ENCODE measurements at regions not wholly inside any gene's neighbourhood (a gene's known extent, or its start where the extent isn't known, plus 50 kb on each side); places are given as distances from the start of the nearest gene placed in this dataset.

DNA sequence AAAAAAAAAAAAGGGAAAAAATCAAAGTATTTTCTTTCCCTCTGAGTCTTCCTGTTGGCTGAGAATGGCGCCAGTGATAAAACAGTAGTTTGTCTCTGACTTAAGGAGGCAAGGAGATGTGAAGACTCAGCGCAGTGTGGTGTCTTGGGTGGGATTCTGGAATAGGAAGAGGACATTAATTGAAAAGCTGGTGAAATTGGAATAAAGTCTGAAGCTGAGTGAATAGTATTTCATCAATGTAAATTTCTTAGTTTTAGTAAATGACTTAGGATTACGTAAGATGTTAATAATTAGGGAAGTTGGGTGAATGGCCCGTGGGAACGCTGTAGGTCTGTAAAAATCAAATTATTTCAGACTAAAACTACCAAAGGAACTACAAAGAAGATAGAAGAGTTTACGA is 122.8 kb upstream of the ZNF217 start:
- no peak for DNase-seq (ENCODE audit: low spot score)
- TF ChIP-seq, protein P1, sequence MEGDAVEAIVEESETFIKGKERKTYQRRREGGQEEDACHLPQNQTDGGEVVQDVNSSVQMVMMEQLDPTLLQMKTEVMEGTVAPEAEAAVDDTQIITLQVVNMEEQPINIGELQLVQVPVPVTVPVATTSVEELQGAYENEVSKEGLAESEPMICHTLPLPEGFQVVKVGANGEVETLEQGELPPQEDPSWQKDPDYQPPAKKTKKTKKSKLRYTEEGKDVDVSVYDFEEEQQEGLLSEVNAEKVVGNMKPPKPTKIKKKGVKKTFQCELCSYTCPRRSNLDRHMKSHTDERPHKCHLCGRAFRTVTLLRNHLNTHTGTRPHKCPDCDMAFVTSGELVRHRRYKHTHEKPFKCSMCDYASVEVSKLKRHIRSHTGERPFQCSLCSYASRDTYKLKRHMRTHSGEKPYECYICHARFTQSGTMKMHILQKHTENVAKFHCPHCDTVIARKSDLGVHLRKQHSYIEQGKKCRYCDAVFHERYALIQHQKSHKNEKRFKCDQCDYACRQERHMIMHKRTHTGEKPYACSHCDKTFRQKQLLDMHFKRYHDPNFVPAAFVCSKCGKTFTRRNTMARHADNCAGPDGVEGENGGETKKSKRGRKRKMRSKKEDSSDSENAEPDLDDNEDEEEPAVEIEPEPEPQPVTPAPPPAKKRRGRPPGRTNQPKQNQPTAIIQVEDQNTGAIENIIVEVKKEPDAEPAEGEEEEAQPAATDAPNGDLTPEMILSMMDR (conservative IDR thresholded peaks at IDR 0.05; ENCODE audit: low read depth) = no peak
- POLR2A ChIA-PET (ENCODE audit: low non-redundant PET) = no interaction called here
- H3K27ac ChIP-seq = no peak overlapping the region
- CTCF ChIA-PET = interaction anchor here (0.6 kb wide), 1 partner anchor 92 kb away, joined by 4 read pairs; no protein-coding TSS in a partner anchor

DNA sequence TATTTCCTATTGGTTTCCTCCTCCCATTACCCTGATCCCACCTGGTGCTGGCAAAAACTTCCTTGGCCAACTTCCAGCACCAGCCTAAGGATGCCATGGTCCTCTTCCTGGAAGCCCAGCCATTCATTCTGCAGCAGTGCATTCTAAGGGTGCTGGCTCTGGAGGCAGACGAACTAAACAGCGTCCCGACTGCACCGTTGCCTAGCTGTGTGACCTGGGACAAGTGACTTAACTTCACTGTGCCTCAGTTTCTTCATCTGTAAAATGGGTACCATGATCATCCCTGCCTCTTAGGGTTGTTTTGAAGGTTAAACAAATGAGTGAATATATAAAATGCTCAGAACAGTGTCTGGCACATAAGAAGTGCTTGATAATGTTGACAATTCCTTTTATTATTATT is 120.9 kb upstream of the ZNF217 start:
- CTCF ChIA-PET = interaction anchor here (0.7 kb wide), 1 partner anchor 153 kb away, joined by 3 read pairs; no protein-coding TSS in a partner anchor

DNA sequence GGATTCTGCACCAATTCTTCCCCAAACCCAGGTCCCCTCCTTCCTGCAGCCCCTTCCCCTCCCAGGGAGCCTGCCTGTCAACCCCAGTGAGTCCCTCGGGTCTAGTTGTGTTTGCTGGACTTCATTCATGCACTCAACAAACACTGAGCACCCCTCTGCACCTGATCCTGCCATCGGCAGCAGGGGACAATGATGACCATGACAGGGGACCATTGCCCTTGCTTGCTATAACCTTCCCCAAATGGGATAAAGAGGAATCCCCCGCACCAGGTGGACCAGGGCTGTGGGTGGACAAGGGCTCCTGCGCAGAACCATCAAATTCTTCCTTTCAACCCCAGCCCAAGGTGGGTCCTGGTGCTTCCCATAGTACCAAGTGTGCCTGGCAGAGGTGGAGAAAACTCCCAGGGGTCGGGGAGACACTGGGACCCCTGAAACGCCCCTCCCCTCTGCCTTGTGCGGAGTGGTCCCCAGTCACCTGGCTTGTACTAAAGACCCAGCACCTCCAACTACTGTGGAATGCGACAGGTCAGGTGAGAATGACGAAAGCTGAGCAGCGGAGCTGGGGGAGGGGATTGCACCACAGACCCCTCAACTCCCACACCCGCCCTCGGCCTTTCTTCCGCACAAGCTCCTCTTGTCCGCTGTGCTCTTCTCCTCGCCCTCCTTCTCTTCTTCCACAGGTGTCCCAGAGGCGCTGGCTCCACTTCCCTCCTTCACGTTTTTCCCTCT is 119.9 kb upstream of the ZNF217 start:
- DNase-seq (ENCODE audit: low spot score) = no peak
- POLR2A ChIA-PET (ENCODE audit: low non-redundant PET) = no interaction called here
- CTCF ChIA-PET = no interaction called here
- TF ChIP-seq, protein P1 (conservative IDR thresholded peaks at IDR 0.05; ENCODE audit: low read depth) = no peak
- no peak overlapping the region for H3K27ac ChIP-seq

More for the DNA sequence above, 120.9 kb upstream of the ZNF217 start:
- TF ChIP-seq, protein P1 (conservative IDR thresholded peaks at IDR 0.05; ENCODE audit: low read depth) = no peak
- no peak for DNase-seq (ENCODE audit: low spot score)
- POLR2A ChIA-PET (ENCODE audit: low non-redundant PET) = no interaction called here
- H3K27ac ChIP-seq = no peak overlapping the region

DNA sequence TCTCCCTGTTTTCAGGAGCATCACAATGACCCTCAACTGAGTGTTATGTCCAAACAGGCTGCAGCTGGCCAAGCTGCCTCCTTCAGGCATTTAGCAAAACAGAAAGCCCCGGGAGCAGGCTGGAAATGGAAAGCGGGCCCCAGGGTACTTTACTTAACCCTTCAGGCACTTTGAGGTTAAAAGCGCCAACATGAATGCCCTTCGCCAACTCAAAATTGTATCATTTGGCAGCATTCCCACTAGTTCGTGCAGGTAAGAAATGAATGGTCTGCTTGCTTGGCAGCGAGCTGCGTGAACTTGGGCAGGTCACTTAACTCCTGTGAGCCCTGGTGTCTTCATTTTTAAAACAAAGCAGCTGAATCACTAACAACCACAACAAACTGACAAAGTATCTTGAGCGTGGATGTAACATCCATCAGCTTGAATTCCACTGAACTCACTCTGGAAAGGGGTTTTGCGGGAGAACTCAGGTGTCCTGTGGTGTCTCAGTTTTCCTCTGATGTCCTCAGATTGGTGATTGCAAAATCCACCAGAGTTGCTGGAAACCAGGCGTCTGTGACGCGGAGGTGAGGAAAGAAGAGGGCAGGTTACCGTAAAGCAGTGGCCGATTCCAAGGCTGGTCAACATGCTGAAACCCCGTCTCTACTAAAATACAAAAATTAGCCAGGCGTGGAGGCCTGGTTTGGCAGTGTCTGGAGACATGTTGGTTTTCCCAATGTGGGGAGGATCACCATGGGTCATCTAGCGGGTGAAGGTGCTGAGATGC is 118.8 kb upstream of the ZNF217 start:
- DNase-seq (ENCODE audit: low spot score) = no peak
- ChIA-PET CTCF (interaction anchor here (0.6 to 0.7 kb wide), 2 partner anchors 9 to 29 kb away, joined by 3 read pairs; no protein-coding TSS in a partner anchor), POLR2A (ENCODE audit: low non-redundant PET) (no interaction called here)
- no peak overlapping the region for H3K27ac ChIP-seq
- TF ChIP-seq, protein P1 (conservative IDR thresholded peaks at IDR 0.05; ENCODE audit: low read depth) = no peak

DNA sequence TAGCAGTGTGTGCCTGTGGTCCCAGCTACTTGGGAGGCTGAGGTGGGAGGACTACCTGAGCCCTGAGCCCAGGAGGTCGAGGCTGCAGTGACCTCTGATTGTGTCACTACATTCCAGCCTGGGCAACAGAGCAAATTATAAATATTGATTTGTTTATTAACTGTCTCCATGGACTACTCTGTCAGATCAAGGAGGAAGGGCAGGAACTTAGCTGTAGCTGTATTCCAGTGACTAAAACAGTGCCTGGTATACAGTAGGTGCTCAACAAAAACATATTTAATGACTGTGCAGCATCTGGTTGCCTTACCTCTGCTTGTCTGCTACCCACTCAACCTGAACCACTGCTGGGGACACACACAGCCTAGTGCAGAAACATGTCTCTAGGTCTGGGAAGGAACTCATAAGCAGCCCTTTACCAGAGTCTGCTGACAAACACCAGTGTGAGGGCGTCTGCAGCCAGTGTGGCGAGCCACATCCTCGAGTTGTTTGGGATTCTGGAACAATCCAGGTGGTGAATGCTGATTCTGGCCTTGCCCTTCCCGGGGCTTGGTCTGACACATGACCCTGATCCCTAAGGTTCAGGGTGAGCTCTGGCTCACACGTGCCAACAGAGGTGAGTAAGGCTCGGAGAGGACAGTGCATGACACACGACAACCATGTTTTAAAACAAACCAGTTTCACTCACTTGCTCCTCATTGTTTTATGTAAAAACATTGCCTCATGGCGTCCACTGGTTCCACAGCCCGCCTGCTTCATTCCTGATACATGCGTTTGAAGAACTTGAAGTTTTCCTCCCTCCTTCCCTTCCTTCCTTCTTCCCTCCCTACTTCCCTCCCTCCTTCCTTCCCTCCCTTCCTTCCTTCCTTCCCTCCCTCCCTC is 117.9 kb upstream of the ZNF217 start:
- ChIA-PET POLR2A (ENCODE audit: low non-redundant PET) (no interaction called here), CTCF (interaction anchor here (0.6 to 1.0 kb wide), 3 partner anchors 8 to 28 kb away, joined by 3 to 7 read pairs (median 3); no protein-coding TSS in a partner anchor)
- no peak for DNase-seq (ENCODE audit: low spot score)
- no peak overlapping the region for H3K27ac ChIP-seq
- TF ChIP-seq, protein P1 (conservative IDR thresholded peaks at IDR 0.05; ENCODE audit: low read depth) = no peak

All from RWPE1 (cell line).